ENCODE measurements at regions not wholly inside any gene's neighbourhood (a gene's known extent, or its start where the extent isn't known, plus 50 kb on each side); places are given as distances from the start of the nearest gene placed in this dataset.
"Not testable (repeated sequence)": the region's sequence is repeated elsewhere in the genome, so short reads cannot be mapped to it uniquely, and the experiment has no call there.

- DNase-seq (ENCODE audit: low spot score), result no peak
- no peak for ATAC-seq (ENCODE audit: low FRiP score)
- no peak for TF ChIP-seq CTCF (IDR thresholded peaks at IDR 0.05)
Observed at GRCh38 chrX:81900522-81900921, 698.6 kb downstream of the SH3BGRL start.

GRCh38 chrX:81925812-81926211 is 723.9 kb downstream of the SH3BGRL start:
- no peak for TF ChIP-seq CTCF (IDR thresholded peaks at IDR 0.05)
- ATAC-seq (ENCODE audit: low FRiP score) (no peak), DNase-seq (ENCODE audit: low spot score) (no peak)

GRCh38 chrX:81945911-81946310 is 744.0 kb downstream of the SH3BGRL start:
- ATAC-seq (ENCODE audit: low FRiP score); DNase-seq (ENCODE audit: low spot score): not testable (repeated sequence)

- no peak for ATAC-seq (ENCODE audit: low FRiP score)
Observed at GRCh38 chrX:81957318-81957717, 755.4 kb downstream of the SH3BGRL start.

GRCh38 chrX:81957900-81958545 is 756.1 kb downstream of the SH3BGRL start:
- no peak for ATAC-seq (ENCODE audit: low FRiP score)
- no peak for DNase-seq (ENCODE audit: low spot score)

More at GRCh38 chrX:81957318-81957717, 755.4 kb downstream of the SH3BGRL start:
- DNase-seq (ENCODE audit: low spot score), result no peak
- TF ChIP-seq CTCF (IDR thresholded peaks at IDR 0.05), result no peak

GRCh38 chrX:81959964-81960363 is 758.1 kb downstream of the SH3BGRL start:
- no peak for ATAC-seq (ENCODE audit: low FRiP score)
- TF ChIP-seq CTCF (IDR thresholded peaks at IDR 0.05), result no peak

More at GRCh38 chrX:81957900-81958545, 756.1 kb downstream of the SH3BGRL start:
- no peak for TF ChIP-seq CTCF (IDR thresholded peaks at IDR 0.05)

GRCh38 chrX:81974413-81974812 is 772.5 kb downstream of the SH3BGRL start:
- not testable (repeated sequence) for ATAC-seq (ENCODE audit: low FRiP score); DNase-seq (ENCODE audit: low spot score)

More at GRCh38 chrX:81959964-81960363, 758.1 kb downstream of the SH3BGRL start:
- no peak for DNase-seq (ENCODE audit: low spot score)

GRCh38 chrX:81979806-81980515 is 778.1 kb downstream of the SH3BGRL start:
- ATAC-seq (ENCODE audit: low FRiP score) (no peak), DNase-seq (ENCODE audit: low spot score) (no peak)
- TF ChIP-seq CTCF (IDR thresholded peaks at IDR 0.05), result no peak

- not testable (repeated sequence) for DNase-seq (ENCODE audit: low spot score); ATAC-seq (ENCODE audit: low FRiP score)
Observed at GRCh38 chrX:81987217-81987616, 785.3 kb downstream of the SH3BGRL start.

Measured in omental fat pad (tissue), 3 donors.